HG03439 (cell line): ENCODE measurements at regions not wholly inside any gene's neighbourhood (a gene's known extent, or its start where the extent isn't known, plus 50 kb on each side); places are given as distances from the start of the nearest gene placed in this dataset.

ENCODE experiments used
- ATAC-seq: cut with Tn5 transposase; IDR thresholded peaks from one replicate; pipeline ENCODE4 v1.9.1; 2021; ENCODE audit warnings: mild to moderate bottlenecking, moderate library complexity; ENCODE audit not compliant: unreplicated experiment

GRCh38 chr4:35124106-35124505, 1120.2 kb downstream of the ARAP2 start:
- ATAC-seq: no peak

- no peak for ATAC-seq
These were observed 1118.2 kb downstream of the ARAP2 start for GRCh38 chr4:35125995-35126712.

- ATAC-seq: no peak
These were observed 1105.9 kb downstream of the ARAP2 start for GRCh38 chr4:35138449-35138848.

GRCh38 chr4:35147761-35148160, 1096.6 kb downstream of the ARAP2 start:
- ATAC-seq: no peak

- ATAC-seq: no peak
These were observed 1092.3 kb downstream of the ARAP2 start for GRCh38 chr4:35151816-35152572.

- no peak for ATAC-seq
These were observed 1081.1 kb downstream of the ARAP2 start for GRCh38 chr4:35163168-35163567.

- no peak for ATAC-seq
These were observed 1080.3 kb downstream of the ARAP2 start for GRCh38 chr4:35164063-35164462.

GRCh38 chr4:35166466-35166865, 1077.8 kb downstream of the ARAP2 start:
- no peak for ATAC-seq

GRCh38 chr4:35167385-35167784, 1076.9 kb downstream of the ARAP2 start:
- ATAC-seq: no peak

GRCh38 chr4:35175487-35175886, 1068.8 kb downstream of the ARAP2 start:
- no peak for ATAC-seq

GRCh38 chr4:35175894-35176293, 1068.4 kb downstream of the ARAP2 start:
- ATAC-seq: no peak

GRCh38 chr4:35182451-35182850, 1061.9 kb downstream of the ARAP2 start:
- no peak for ATAC-seq

GRCh38 chr4:35189988-35190613, 1054.2 kb downstream of the ARAP2 start:
- no peak for ATAC-seq

- no peak for ATAC-seq
These were observed 1042.9 kb downstream of the ARAP2 start for GRCh38 chr4:35201403-35201802.

GRCh38 chr4:35216636-35217035, 1027.7 kb downstream of the ARAP2 start:
- no peak for ATAC-seq

GRCh38 chr4:35217331-35217730, 1027.0 kb downstream of the ARAP2 start:
- no peak for ATAC-seq

GRCh38 chr4:35228313-35228712, 1016.0 kb downstream of the ARAP2 start:
- ATAC-seq: no peak

GRCh38 chr4:35229021-35229420, 1015.3 kb downstream of the ARAP2 start:
- no peak for ATAC-seq

- no peak for ATAC-seq
These were observed 1006.4 kb downstream of the ARAP2 start for GRCh38 chr4:35237924-35238323.

- ATAC-seq: no peak
These were observed 1005.5 kb downstream of the ARAP2 start for GRCh38 chr4:35238793-35239192.

GRCh38 chr4:35246493-35246892, 997.8 kb downstream of the ARAP2 start:
- no peak for ATAC-seq

GRCh38 chr4:35247047-35247446, 997.3 kb downstream of the ARAP2 start:
- no peak for ATAC-seq
